Activated CD4-positive, alpha-beta memory T cell treated with anti-CD3 and anti-CD28 coated beads for 36 hours (primary cell): ENCODE measurements at regions not wholly inside any gene's neighbourhood (a gene's known extent, or its start where the extent isn't known, plus 50 kb on each side); places are given as distances from the start of the nearest gene placed in this dataset.
"Not testable (repeated sequence)": the region's sequence is repeated elsewhere in the genome, so short reads cannot be mapped to it uniquely, and the experiment has no call there.

Experiments used
- CTCF ChIA-PET: fragments of 350-600 bp; sonication (Branson Sonifier 250); formaldehyde crosslinking; loops from one replicate; lab custom pipeline; 2021; ENCODE audit warnings: antibody characterized with exemption, inconsistent platforms; lab: Charles Lee
- POLR2A ChIA-PET: fragments of 350-600 bp; sonication (Branson Sonifier 250); formaldehyde crosslinking; loops from one replicate; lab custom pipeline; 2021; ENCODE audit warnings: antibody characterized with exemption; lab: Charles Lee
- DNase-seq: peaks from one replicate; pipeline ENCODE4 v3.0.0-alpha.2; 2020
- H3K27ac Mint-ChIP-seq: one replicate; pipeline ENCODE4 v1.8.0; 2021; ENCODE audit warnings: mixed read lengths
- H3K27me3 Mint-ChIP-seq: one replicate; pipeline ENCODE4 v1.8.0; 2021; ENCODE audit warnings: mixed read lengths
- H3K36me3 Mint-ChIP-seq: one replicate; pipeline ENCODE4 v1.8.0; 2021; ENCODE audit warnings: mixed read lengths
- H3K4me1 Mint-ChIP-seq: one replicate; pipeline ENCODE4 v1.8.0; 2021; ENCODE audit warnings: low read depth, mixed read lengths
- H3K4me3 Mint-ChIP-seq: one replicate; pipeline ENCODE4 v1.8.0; 2021; ENCODE audit warnings: mild to moderate bottlenecking, mixed read lengths
- H3K9me3 Mint-ChIP-seq: one replicate; pipeline ENCODE4 v1.8.0; 2021; ENCODE audit warnings: mixed read lengths
- intact Hi-C: fragments of 100-400 bp; cut with micrococcal nuclease; formaldehyde crosslinking; loops from one replicate; pipeline ENCODE4 v1.15.1; 2023

GRCh38 chr3:186451371-186451770 lies 89.3 kb upstream of the DGKG start:
- Mint-ChIP-seq H3K9me3 (no peaks in the 10 kb centered on the region), H3K27ac (no peak overlapping the region), H3K36me3 (no peaks in the 10 kb centered on the region), H3K27me3 (peaks cover 1% of the 10 kb centered on the region), H3K4me3 (no peak overlapping the region), H3K4me1 (no peaks in the 10 kb centered on the region)
- intact Hi-C loops = no loop called here
- POLR2A ChIA-PET = no interaction called here
- no peak for DNase-seq
- CTCF ChIA-PET = interaction anchor here (0.9 kb wide), 1 partner anchor 21 kb away, joined by 3 read pairs; no protein-coding TSS in a partner anchor

GRCh38 chr3:186444974-186445373 lies 82.9 kb upstream of the DGKG start:
- Mint-ChIP-seq H3K4me1 (no peaks in the 10 kb centered on the region), H3K9me3 (no peaks in the 10 kb centered on the region), H3K36me3 (no peaks in the 10 kb centered on the region), H3K4me3 (no peak overlapping the region), H3K27me3 (no peaks in the 10 kb centered on the region), H3K27ac (no peak overlapping the region)
- POLR2A ChIA-PET = no interaction called here
- intact Hi-C loops = no loop called here
- DNase-seq = no peak
- CTCF ChIA-PET = no interaction called here

GRCh38 chr3:186444288-186444687 lies 82.3 kb upstream of the DGKG start:
- no peak overlapping the region for H3K27ac Mint-ChIP-seq
- no peak for DNase-seq
- no peak overlapping the region for H3K4me3 Mint-ChIP-seq
- intact Hi-C loops = no loop called here
- no peaks in the 10 kb centered on the region for H3K9me3 Mint-ChIP-seq
- H3K4me1 Mint-ChIP-seq = no peaks in the 10 kb centered on the region
- ChIA-PET CTCF (no interaction called here), POLR2A (no interaction called here)
- no peaks in the 10 kb centered on the region for H3K27me3 Mint-ChIP-seq
- H3K36me3 Mint-ChIP-seq = no peaks in the 10 kb centered on the region

GRCh38 chr3:186442979-186443378 lies 80.9 kb upstream of the DGKG start:
- H3K27me3 Mint-ChIP-seq, DNase-seq, H3K4me3 Mint-ChIP-seq, H3K36me3 Mint-ChIP-seq, H3K9me3 Mint-ChIP-seq, intact Hi-C loops, H3K4me1 Mint-ChIP-seq, CTCF ChIA-PET, POLR2A ChIA-PET, H3K27ac Mint-ChIP-seq: not testable (repeated sequence)

- Mint-ChIP-seq H3K27ac (no peak overlapping the region), H3K4me3 (no peak overlapping the region), H3K9me3 (no peaks in the 10 kb centered on the region), H3K4me1 (no peaks in the 10 kb centered on the region), H3K27me3 (no peaks in the 10 kb centered on the region), H3K36me3 (no peaks in the 10 kb centered on the region)
- ChIA-PET CTCF (no interaction called here), POLR2A (no interaction called here)
- intact Hi-C loops = no loop called here
- DNase-seq = no peak
Measured at GRCh38 chr3:186442162-186442561, 80.1 kb upstream of the DGKG start.

- no peaks in the 10 kb centered on the region for H3K4me1 Mint-ChIP-seq
- H3K27ac Mint-ChIP-seq = no peak overlapping the region
- intact Hi-C loops = no loop called here
- DNase-seq = no peak
- H3K4me3 Mint-ChIP-seq = no peak overlapping the region
- POLR2A ChIA-PET = no interaction called here
- H3K27me3 Mint-ChIP-seq = no peaks in the 10 kb centered on the region
- no peaks in the 10 kb centered on the region for H3K36me3 Mint-ChIP-seq
- H3K9me3 Mint-ChIP-seq = no peaks in the 10 kb centered on the region
- CTCF ChIA-PET = no interaction called here
Measured at GRCh38 chr3:186440891-186441290, 78.9 kb upstream of the DGKG start.

- CTCF ChIA-PET = interaction anchor here (0.6 kb wide), 1 partner anchor 508 kb away, joined by 4 read pairs; no protein-coding TSS in a partner anchor
- intact Hi-C loops = no loop called here
- H3K4me1 Mint-ChIP-seq = no peaks in the 10 kb centered on the region
- H3K27ac Mint-ChIP-seq = no peak overlapping the region
- no peaks in the 10 kb centered on the region for H3K27me3 Mint-ChIP-seq
- no peaks in the 10 kb centered on the region for H3K36me3 Mint-ChIP-seq
- POLR2A ChIA-PET = no interaction called here
- H3K4me3 Mint-ChIP-seq = no peak overlapping the region
- no peak for DNase-seq
- H3K9me3 Mint-ChIP-seq = no peaks in the 10 kb centered on the region
Measured at GRCh38 chr3:186439725-186440124, 77.7 kb upstream of the DGKG start.

GRCh38 chr3:186435332-186435731 lies 73.3 kb upstream of the DGKG start:
- H3K36me3 Mint-ChIP-seq, H3K27me3 Mint-ChIP-seq, CTCF ChIA-PET, H3K9me3 Mint-ChIP-seq, H3K27ac Mint-ChIP-seq, intact Hi-C loops, DNase-seq, POLR2A ChIA-PET, H3K4me3 Mint-ChIP-seq: not testable (repeated sequence)
- H3K4me1 Mint-ChIP-seq = peaks cover 15% of the 10 kb centered on the region

GRCh38 chr3:186432944-186433732 lies 71.1 kb upstream of the DGKG start:
- Mint-ChIP-seq H3K4me3 (no peak overlapping the region), H3K27me3 (peaks cover 1% of the 10 kb centered on the region), H3K4me1 (peaks cover 15% of the 10 kb centered on the region), H3K27ac (no peak overlapping the region), H3K9me3 (no peaks in the 10 kb centered on the region), H3K36me3 (no peaks in the 10 kb centered on the region)
- intact Hi-C loops = loop anchor here (1.0 kb wide), 4 partner anchors 21 to 101 kb away; no protein-coding TSS in a partner anchor
- CTCF ChIA-PET = interaction anchor here (0.9 to 1.3 kb wide), 3 partner anchors 16 to 490 kb away, joined by 3 read pairs; no protein-coding TSS in a partner anchor
- POLR2A ChIA-PET = interaction anchor here (1.9 kb wide), 1 partner anchor 101 kb away, joined by 7 read pairs; no protein-coding TSS in a partner anchor
- DNase-seq = no peak

GRCh38 chr3:186432189-186432588 lies 70.2 kb upstream of the DGKG start:
- Mint-ChIP-seq H3K4me3 (no peak overlapping the region), H3K9me3 (no peaks in the 10 kb centered on the region), H3K27ac (no peak overlapping the region), H3K27me3 (peaks cover 1% of the 10 kb centered on the region), H3K4me1 (peaks cover 15% of the 10 kb centered on the region), H3K36me3 (no peaks in the 10 kb centered on the region)
- intact Hi-C loops = loop anchor here (1.0 kb wide), 4 partner anchors 20 to 102 kb away; no protein-coding TSS in a partner anchor
- ChIA-PET POLR2A (interaction anchor here (0.7 to 1.9 kb wide), 2 partner anchors 76 to 102 kb away, joined by 4 to 7 read pairs; no protein-coding TSS in a partner anchor), CTCF (interaction anchor here (0.9 to 1.4 kb wide), 5 partner anchors 15 to 170 kb away, joined by 3 to 4 read pairs (median 3); no protein-coding TSS in a partner anchor)
- DNase-seq = peak; percentile 66

- Mint-ChIP-seq H3K27ac (no peak overlapping the region), H3K27me3 (peaks cover 9% of the 10 kb centered on the region), H3K36me3 (no peaks in the 10 kb centered on the region), H3K4me3 (no peak overlapping the region), H3K4me1 (peaks cover 14% of the 10 kb centered on the region), H3K9me3 (no peaks in the 10 kb centered on the region)
- ChIA-PET POLR2A (no interaction called here), CTCF (no interaction called here)
- intact Hi-C loops = no loop called here
- DNase-seq = no peak
Measured at GRCh38 chr3:186427627-186428281, 65.7 kb upstream of the DGKG start.
